ENCODE measurements at regions not wholly inside any gene's neighbourhood (a gene's known extent, or its start where the extent isn't known, plus 50 kb on each side); places are given as distances from the start of the nearest gene placed in this dataset.

- Histone ChIP-seq H3K9me3 (ENCODE audit: low read length) (no peaks in the 10 kb centered on the region), H3K4me1 (ENCODE audit: insufficient read depth, low read length, severe bottlenecking) (no peaks in the 10 kb centered on the region), H3K27me3 (ENCODE audit: insufficient read depth, low read length) (no peaks in the 10 kb centered on the region), H3K4me2 (ENCODE audit: low read length) (no peak overlapping the region), H3F3A (ENCODE audit: insufficient read depth, low read length) (no peaks in the 10 kb centered on the region), H3K36me3 (ENCODE audit: insufficient read depth, low read length) (no peaks in the 10 kb centered on the region), H3K79me2 (ENCODE audit: insufficient read depth, low read length) (no peaks in the 10 kb centered on the region), H2AFZ (ENCODE audit: low read length) (no peak overlapping the region), H4K20me1 (ENCODE audit: insufficient read depth, low read length) (no peaks in the 10 kb centered on the region), H3K4me3 (ENCODE audit: low read depth, low read length, poor library complexity, severe bottlenecking) (no peak overlapping the region), H3K9me2 (ENCODE audit: low read depth, low read length) (no peaks in the 10 kb centered on the region), H3K9ac (ENCODE audit: low read length) (no peak overlapping the region), H3K27ac (ENCODE audit: low read depth, low read length, poor library complexity, severe bottlenecking) (no peak overlapping the region)
- TF ChIP-seq EZH2 (IDR thresholded peaks at IDR 0.05; ENCODE audit: borderline replicate concordance, low read length) (no peak), CTCF (IDR thresholded peaks at IDR 0.05; ENCODE audit: low read length) (no peak)
These were observed 875.9 kb downstream of the HACE1 start for GRCh38 chr6:103983860-103984259.

GRCh38 chr6:103983011-103983410 is 876.7 kb downstream of the HACE1 start:
- Histone ChIP-seq H2AFZ (ENCODE audit: low read length) (no peak overlapping the region), H3F3A (ENCODE audit: insufficient read depth, low read length) (no peaks in the 10 kb centered on the region), H3K9me2 (ENCODE audit: low read depth, low read length) (no peaks in the 10 kb centered on the region), H3K27me3 (ENCODE audit: insufficient read depth, low read length) (no peaks in the 10 kb centered on the region), H3K9me3 (ENCODE audit: low read length) (no peaks in the 10 kb centered on the region), H3K79me2 (ENCODE audit: insufficient read depth, low read length) (no peaks in the 10 kb centered on the region), H3K4me1 (ENCODE audit: insufficient read depth, low read length, severe bottlenecking) (no peaks in the 10 kb centered on the region), H4K20me1 (ENCODE audit: insufficient read depth, low read length) (no peaks in the 10 kb centered on the region), H3K4me2 (ENCODE audit: low read length) (no peak overlapping the region), H3K27ac (ENCODE audit: low read depth, low read length, poor library complexity, severe bottlenecking) (no peak overlapping the region), H3K4me3 (ENCODE audit: low read depth, low read length, poor library complexity, severe bottlenecking) (no peak overlapping the region), H3K36me3 (ENCODE audit: insufficient read depth, low read length) (no peaks in the 10 kb centered on the region), H3K9ac (ENCODE audit: low read length) (no peak overlapping the region)
- TF ChIP-seq CTCF (IDR thresholded peaks at IDR 0.05; ENCODE audit: low read length) (no peak), EZH2 (IDR thresholded peaks at IDR 0.05; ENCODE audit: borderline replicate concordance, low read length) (no peak)

- Histone ChIP-seq H4K20me1 (ENCODE audit: insufficient read depth, low read length) (no peaks in the 10 kb centered on the region), H3K9ac (ENCODE audit: low read length) (no peak overlapping the region), H3K4me3 (ENCODE audit: low read depth, low read length, poor library complexity, severe bottlenecking) (no peak overlapping the region), H3K27me3 (ENCODE audit: insufficient read depth, low read length) (no peaks in the 10 kb centered on the region), H2AFZ (ENCODE audit: low read length) (no peak overlapping the region), H3K27ac (ENCODE audit: low read depth, low read length, poor library complexity, severe bottlenecking) (no peak overlapping the region), H3K4me1 (ENCODE audit: insufficient read depth, low read length, severe bottlenecking) (no peaks in the 10 kb centered on the region), H3K9me3 (ENCODE audit: low read length) (no peaks in the 10 kb centered on the region), H3K9me2 (ENCODE audit: low read depth, low read length) (no peaks in the 10 kb centered on the region), H3F3A (ENCODE audit: insufficient read depth, low read length) (no peaks in the 10 kb centered on the region), H3K79me2 (ENCODE audit: insufficient read depth, low read length) (no peaks in the 10 kb centered on the region), H3K4me2 (ENCODE audit: low read length) (no peak overlapping the region), H3K36me3 (ENCODE audit: insufficient read depth, low read length) (no peaks in the 10 kb centered on the region)
- TF ChIP-seq EZH2 (IDR thresholded peaks at IDR 0.05; ENCODE audit: borderline replicate concordance, low read length), result no peak
- TF ChIP-seq CTCF (IDR thresholded peaks at IDR 0.05; ENCODE audit: low read length), result no peak
These were observed 877.1 kb downstream of the HACE1 start for GRCh38 chr6:103982574-103982973.

All from OCI-LY1 (cell line).